ENCODE measurements at regions not wholly inside any gene's neighbourhood (a gene's known extent, or its start where the extent isn't known, plus 50 kb on each side); places are given as distances from the start of the nearest gene placed in this dataset.

DNA sequence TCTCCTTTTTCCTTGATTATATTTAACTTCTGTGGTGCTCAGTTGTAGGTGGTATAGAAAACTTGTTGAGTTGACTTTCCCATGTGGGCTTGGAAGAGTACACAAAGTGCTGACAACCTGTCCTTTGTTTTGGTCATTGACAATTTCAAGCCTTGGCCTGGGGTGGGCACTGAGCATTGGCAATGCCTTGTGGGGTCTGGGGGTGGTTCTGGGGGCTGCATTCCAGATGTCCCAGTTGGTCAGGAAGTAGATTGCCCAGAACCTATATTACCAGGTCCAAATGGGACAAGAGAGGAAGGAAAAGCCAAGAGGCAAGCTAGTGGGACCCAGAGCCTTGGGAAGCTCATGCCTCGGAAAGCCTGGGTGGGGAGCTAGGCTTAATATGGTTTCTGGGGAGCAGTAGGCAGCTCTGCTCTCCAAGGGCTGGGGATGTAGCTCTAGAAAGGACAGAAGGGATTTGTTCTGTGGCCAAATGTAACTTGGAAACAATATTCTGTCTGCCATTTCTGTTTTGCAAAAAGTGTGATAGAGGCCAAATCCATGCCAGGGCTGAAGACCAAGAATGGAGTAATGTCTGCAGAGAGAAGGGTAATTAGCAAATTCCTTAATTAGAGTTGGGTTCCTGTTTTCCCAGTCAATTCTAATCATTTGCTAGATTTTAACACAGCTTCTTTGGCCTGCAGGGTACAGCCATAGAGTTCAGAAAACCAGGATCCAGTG, 87.4 kb downstream of the SLC4A3 start:
- TF ChIP-seq, protein P1, sequence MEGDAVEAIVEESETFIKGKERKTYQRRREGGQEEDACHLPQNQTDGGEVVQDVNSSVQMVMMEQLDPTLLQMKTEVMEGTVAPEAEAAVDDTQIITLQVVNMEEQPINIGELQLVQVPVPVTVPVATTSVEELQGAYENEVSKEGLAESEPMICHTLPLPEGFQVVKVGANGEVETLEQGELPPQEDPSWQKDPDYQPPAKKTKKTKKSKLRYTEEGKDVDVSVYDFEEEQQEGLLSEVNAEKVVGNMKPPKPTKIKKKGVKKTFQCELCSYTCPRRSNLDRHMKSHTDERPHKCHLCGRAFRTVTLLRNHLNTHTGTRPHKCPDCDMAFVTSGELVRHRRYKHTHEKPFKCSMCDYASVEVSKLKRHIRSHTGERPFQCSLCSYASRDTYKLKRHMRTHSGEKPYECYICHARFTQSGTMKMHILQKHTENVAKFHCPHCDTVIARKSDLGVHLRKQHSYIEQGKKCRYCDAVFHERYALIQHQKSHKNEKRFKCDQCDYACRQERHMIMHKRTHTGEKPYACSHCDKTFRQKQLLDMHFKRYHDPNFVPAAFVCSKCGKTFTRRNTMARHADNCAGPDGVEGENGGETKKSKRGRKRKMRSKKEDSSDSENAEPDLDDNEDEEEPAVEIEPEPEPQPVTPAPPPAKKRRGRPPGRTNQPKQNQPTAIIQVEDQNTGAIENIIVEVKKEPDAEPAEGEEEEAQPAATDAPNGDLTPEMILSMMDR (IDR thresholded peaks at IDR 0.05; ENCODE audit: extremely low read depth, insufficient read depth, missing control alignments): no peak
- no peak for DNase-seq (ENCODE audit: low spot score)
- in situ Hi-C loops (cut with MboI; ENCODE audit: low pct_unique_long_range_greater_than_20kb, low sequenced_read_pairs, unreplicated experiment): no loop called here

DNA sequence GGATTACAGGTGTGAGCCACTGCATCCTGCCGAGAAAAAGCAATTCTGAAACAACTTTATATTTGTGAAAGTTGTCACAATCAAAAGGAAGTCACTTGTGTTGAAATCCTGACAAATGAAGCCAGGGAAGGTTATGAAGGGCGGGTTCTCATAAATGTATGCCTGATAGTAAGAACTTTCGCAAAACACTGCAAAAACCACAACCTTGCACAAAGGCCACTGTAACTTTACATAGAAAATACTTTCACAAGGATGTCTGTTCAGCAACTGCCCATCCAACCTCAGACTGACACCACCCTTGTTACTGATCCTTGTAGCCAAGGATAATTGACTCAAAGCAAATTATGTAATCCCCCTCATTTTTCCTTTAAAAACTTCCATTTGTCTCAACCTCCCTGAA, 90.6 kb downstream of the SLC4A3 start:
- in situ Hi-C loops (cut with MboI; ENCODE audit: low pct_unique_long_range_greater_than_20kb, low sequenced_read_pairs, unreplicated experiment): no loop called here
- no peak for DNase-seq (ENCODE audit: low spot score)
- TF ChIP-seq, protein P1 (IDR thresholded peaks at IDR 0.05; ENCODE audit: extremely low read depth, insufficient read depth, missing control alignments): no peak

DNA sequence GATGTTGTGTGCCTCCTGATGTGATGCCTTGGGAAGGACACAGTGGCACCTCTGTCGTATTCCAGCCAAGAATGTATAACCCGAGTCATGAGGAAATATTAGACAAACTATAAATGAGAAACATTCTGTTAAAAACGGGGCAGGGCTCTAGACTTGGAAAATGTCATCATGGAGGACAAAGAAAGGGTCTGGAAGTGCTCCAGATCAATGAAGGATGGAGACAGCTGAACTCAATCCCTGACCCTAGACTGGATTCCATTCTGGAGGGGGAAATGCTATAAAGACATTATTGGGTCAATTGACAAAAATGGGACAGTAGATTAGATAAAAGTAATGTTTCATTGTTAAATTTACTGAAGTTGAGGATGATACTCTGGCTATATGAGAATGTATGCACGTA, 92.1 kb downstream of the SLC4A3 start:
- in situ Hi-C loops (cut with MboI; ENCODE audit: low pct_unique_long_range_greater_than_20kb, low sequenced_read_pairs, unreplicated experiment): no loop called here
- no peak for DNase-seq (ENCODE audit: low spot score)
- TF ChIP-seq, protein P1 (IDR thresholded peaks at IDR 0.05; ENCODE audit: extremely low read depth, insufficient read depth, missing control alignments): no peak

DNA sequence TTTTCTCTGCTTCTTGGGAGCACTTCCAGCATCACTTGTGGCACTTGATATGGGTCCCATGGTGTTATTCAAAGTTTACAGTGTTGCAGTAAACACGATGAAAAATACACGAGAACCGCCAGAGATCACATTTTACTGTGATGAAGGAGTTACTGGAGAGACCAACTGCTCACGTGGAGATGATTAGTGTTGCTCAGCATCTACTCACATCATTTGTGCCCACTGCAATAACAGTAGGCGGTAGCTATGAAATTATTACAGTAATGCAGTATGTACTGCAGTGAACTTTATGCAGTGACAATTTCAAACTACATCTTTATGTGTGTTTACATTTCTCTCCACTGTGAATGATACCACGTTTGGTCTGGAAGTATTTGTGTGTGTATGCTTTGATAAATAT, 93.5 kb downstream of the SLC4A3 start:
- TF ChIP-seq, protein P1 (IDR thresholded peaks at IDR 0.05; ENCODE audit: extremely low read depth, insufficient read depth, missing control alignments): no peak
- no peak for DNase-seq (ENCODE audit: low spot score)
- in situ Hi-C loops (cut with MboI; ENCODE audit: low pct_unique_long_range_greater_than_20kb, low sequenced_read_pairs, unreplicated experiment): no loop called here

DNA sequence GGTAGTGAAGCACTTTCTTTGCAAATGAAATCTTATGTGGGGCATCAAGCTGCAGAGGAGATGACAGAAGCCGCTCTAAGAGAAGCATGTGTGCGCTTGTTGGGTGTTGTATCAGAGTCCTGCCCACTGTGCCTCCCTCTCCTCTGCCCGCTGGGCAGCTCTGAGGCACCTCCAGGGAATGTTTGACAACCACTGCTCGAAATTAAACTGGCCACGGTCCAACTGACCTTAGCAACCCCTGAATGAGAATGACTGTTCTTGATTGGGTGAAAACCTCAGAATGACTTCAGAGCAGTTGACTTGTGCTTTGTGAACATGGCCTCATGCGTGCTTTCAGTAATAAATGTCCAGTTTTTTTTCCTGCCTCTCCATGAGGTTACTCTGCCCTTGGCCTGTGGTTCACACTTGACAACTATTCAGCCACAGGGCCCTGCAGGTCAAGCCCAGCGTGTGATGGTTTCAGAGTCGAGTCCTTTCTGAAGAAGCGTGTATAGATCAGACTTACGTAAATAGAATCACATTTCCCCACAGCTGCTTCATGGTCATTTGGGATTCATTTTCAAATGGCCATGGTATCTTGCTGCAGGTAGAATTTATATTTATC, 94.9 kb downstream of the SLC4A3 start:
- in situ Hi-C loops (cut with MboI; ENCODE audit: low pct_unique_long_range_greater_than_20kb, low sequenced_read_pairs, unreplicated experiment): no loop called here
- DNase-seq (ENCODE audit: low spot score): no peak
- TF ChIP-seq, protein P1 (IDR thresholded peaks at IDR 0.05; ENCODE audit: extremely low read depth, insufficient read depth, missing control alignments): no peak

GRCh38 chr2:219723311-219723710, 95.9 kb downstream of the SLC4A3 start:
- no peak for DNase-seq (ENCODE audit: low spot score)
- in situ Hi-C loops (cut with MboI; ENCODE audit: low pct_unique_long_range_greater_than_20kb, low sequenced_read_pairs, unreplicated experiment): no loop called here
- TF ChIP-seq, protein P1 (IDR thresholded peaks at IDR 0.05; ENCODE audit: extremely low read depth, insufficient read depth, missing control alignments): no peak
